Peyer's patch (tissue), 4 donors: ENCODE measurements at regions not wholly inside any gene's neighbourhood (a gene's known extent, or its start where the extent isn't known, plus 50 kb on each side); places are given as distances from the start of the nearest gene placed in this dataset.

Experiments used
- DNase-seq, 3 donors: peaks; one replicate each; pipeline ENCODE4 v3.0.0-alpha.2; 2017 to 2019
- H3K27ac ChIP-seq, 4 donors: fragments of 200-600 bp; sonication (generic); one replicate each; pipeline ENCODE4 v1.5.1; 2016 to 2019
- H3K27me3 ChIP-seq, 2 donors: fragments of 200-600 bp; sonication (generic); one replicate each; pipeline ENCODE4 v1.5.1; 2019
- H3K36me3 ChIP-seq, 3 donors: fragments of 200-600 bp; sonication (generic); one replicate each; pipeline ENCODE4 v1.5.1; 2016 to 2019
- H3K4me1 ChIP-seq, 4 donors: fragments of 200-600 bp; sonication (generic); one replicate each; pipeline ENCODE4 v1.5.1; 2016 to 2019
- H3K4me3 ChIP-seq, 4 donors: fragments of 200-600 bp; sonication (generic); 1 replicate in 3 of 4; 2 replicates in 1 of 4; pipeline ENCODE4 v1.5.1; 2016 to 2019; ENCODE audit warnings: mild to moderate bottlenecking in 1 of 4
- H3K9me3 ChIP-seq, 4 donors: fragments of 200-600 bp; sonication (generic); one replicate each; pipeline ENCODE4 v1.5.1; 2016 to 2019; ENCODE audit warnings: mild to moderate bottlenecking in 1 of 4
- CTCF ChIP-seq, 6 experiments: fragments of 450-650 bp in 4 of 6; fragments of 200-600 bp in 2 of 6; sonication (generic) in 1 of 6; IDR thresholded peaks; one replicate each; pipeline ENCODE4 v1.5.1; 2017 to 2019; ENCODE audit warnings: antibody characterized with exemption in 6 of 6, mild to moderate bottlenecking in 3 of 6, moderate library complexity in 1 of 6
- POLR2A ChIP-seq, 2 donors: fragments of 450-650 bp; IDR thresholded peaks; one replicate each; pipeline ENCODE4 v1.5.1; 2017; ENCODE audit warnings: antibody characterized with exemption in 2 of 2, mild to moderate bottlenecking in 2 of 2, moderate library complexity in 2 of 2

GRCh38 chr12:114302606-114303315 lies 103.2 kb downstream of the TBX5 start:
- Histone ChIP-seq H3K9me3 (no peaks in the 10 kb centered on the region), H3K4me1 (no peaks in the 10 kb centered on the region), H3K4me3 (no peak overlapping the region), H3K27ac (no peak overlapping the region), H3K36me3 (no peaks in the 10 kb centered on the region), H3K27me3 (no peaks in the 10 kb centered on the region)
- no peak for TF ChIP-seq POLR2A (IDR thresholded peaks at IDR 0.05)
- no peak for DNase-seq

- Histone ChIP-seq H3K27ac (no peak overlapping the region), H3K4me3 (no peak overlapping the region), H3K4me1 (no peaks in the 10 kb centered on the region), H3K9me3 (no peaks in the 10 kb centered on the region), H3K36me3 (no peaks in the 10 kb centered on the region), H3K27me3 (no peaks in the 10 kb centered on the region)
- TF ChIP-seq POLR2A (IDR thresholded peaks at IDR 0.05), result no peak
- TF ChIP-seq CTCF (IDR thresholded peaks at IDR 0.05), result no peak
- no peak for DNase-seq
Measured at GRCh38 chr12:114302117-114302516, 103.8 kb downstream of the TBX5 start.

GRCh38 chr12:114294303-114294685 lies 111.7 kb downstream of the TBX5 start:
- no peak for DNase-seq
- no peaks in the 10 kb centered on the region for H3K4me1 ChIP-seq
- no peak overlapping the region for H3K27ac ChIP-seq
- no peak for TF ChIP-seq POLR2A (IDR thresholded peaks at IDR 0.05)
- TF ChIP-seq CTCF (IDR thresholded peaks at IDR 0.05), result no peak
- H3K4me3 ChIP-seq, result no peak overlapping the region
- no peaks in the 10 kb centered on the region for H3K27me3 ChIP-seq
- H3K36me3 ChIP-seq, result no peaks in the 10 kb centered on the region
- H3K9me3 ChIP-seq, result no peaks in the 10 kb centered on the region

GRCh38 chr12:114293571-114294302 lies 112.2 kb downstream of the TBX5 start:
- Histone ChIP-seq H3K27ac (no peak overlapping the region), H3K4me3 (no peak overlapping the region), H3K9me3 (no peaks in the 10 kb centered on the region), H3K4me1 (no peaks in the 10 kb centered on the region), H3K36me3 (no peaks in the 10 kb centered on the region), H3K27me3 (no peaks in the 10 kb centered on the region)
- TF ChIP-seq CTCF (IDR thresholded peaks at IDR 0.05), result no peak
- TF ChIP-seq POLR2A (IDR thresholded peaks at IDR 0.05), result no peak
- no peak for DNase-seq

GRCh38 chr12:114293073-114293472 lies 112.9 kb downstream of the TBX5 start:
- Histone ChIP-seq H3K4me1 (no peaks in the 10 kb centered on the region), H3K4me3 (no peak overlapping the region), H3K27me3 (no peaks in the 10 kb centered on the region), H3K9me3 (no peaks in the 10 kb centered on the region), H3K27ac (no peak overlapping the region), H3K36me3 (no peaks in the 10 kb centered on the region)
- no peak for TF ChIP-seq CTCF (IDR thresholded peaks at IDR 0.05)
- TF ChIP-seq POLR2A (IDR thresholded peaks at IDR 0.05), result no peak
- no peak for DNase-seq

GRCh38 chr12:114291389-114292060 lies 114.4 kb downstream of the TBX5 start:
- no peaks in the 10 kb centered on the region for H3K4me1 ChIP-seq
- H3K27me3 ChIP-seq, result no peaks in the 10 kb centered on the region
- TF ChIP-seq CTCF (IDR thresholded peaks at IDR 0.05), result no peak
- no peak for TF ChIP-seq POLR2A (IDR thresholded peaks at IDR 0.05)
- H3K4me3 ChIP-seq, result no peak overlapping the region
- no peaks in the 10 kb centered on the region for H3K36me3 ChIP-seq
- DNase-seq, result no peak
- H3K9me3 ChIP-seq, result no peaks in the 10 kb centered on the region
- no peak overlapping the region for H3K27ac ChIP-seq
